Fibroblast of lung (primary cell): ENCODE measurements at regions not wholly inside any gene's neighbourhood (a gene's known extent, or its start where the extent isn't known, plus 50 kb on each side); places are given as distances from the start of the nearest gene placed in this dataset.

ENCODE experiments used
- DNase-seq, 2 donors: peaks; one replicate each; pipeline versions ENCODE4 v3.0.0 to v3.0.0-alpha.2; 2010; ENCODE audit warnings: low read depth in 2 of 2
- H2AFZ ChIP-seq: 2 replicates; pipeline ENCODE4 v1.5.1; 2012; ENCODE audit warnings: low read length, control low read depth, inconsistent platforms
- H3K27ac ChIP-seq: 2 replicates; pipeline ENCODE4 v1.5.1; 2011; ENCODE audit warnings: low read length, control low read depth; ENCODE audit not compliant: insufficient read depth
- H3K27me3 ChIP-seq: 2 replicates; pipeline ENCODE4 v1.5.1; 2011; ENCODE audit warnings: mild to moderate bottlenecking, low read length; ENCODE audit not compliant: control insufficient read depth, insufficient read depth
- H3K36me3 ChIP-seq: 2 replicates; pipeline ENCODE4 v1.5.1; 2011; ENCODE audit warnings: low read length; ENCODE audit not compliant: control insufficient read depth, insufficient read depth
- H3K4me1 ChIP-seq: 2 replicates; pipeline ENCODE4 v1.5.1; 2011; ENCODE audit warnings: low read length; ENCODE audit not compliant: control insufficient read depth, insufficient read depth; ENCODE audit errors: extremely low read depth
- H3K4me2 ChIP-seq: 2 replicates; pipeline ENCODE4 v1.5.1; 2011; ENCODE audit warnings: low read length, control low read depth; ENCODE audit not compliant: insufficient read depth; ENCODE audit errors: extremely low read depth
- H3K4me3 ChIP-seq, 4 experiments: fragments of 200-600 bp in 1 of 4; sonication (generic) in 1 of 4; replicated peaks in 1 of 4; 2 replicates each; pipeline ENCODE4 v1.5.1; 2011 to 2016; ENCODE audit warnings: low read length in 4 of 4, low read depth in 3 of 4, mild to moderate bottlenecking in 3 of 4, control low read depth in 2 of 4, inconsistent platforms in 1 of 4, mixed read lengths in 1 of 4; ENCODE audit not compliant: insufficient read depth in 1 of 4; ENCODE audit errors: control extremely low read depth in 1 of 4
- H3K79me2 ChIP-seq: 2 replicates; pipeline ENCODE4 v1.5.1; 2012; ENCODE audit warnings: mild to moderate bottlenecking, low read length, inconsistent platforms; ENCODE audit not compliant: control insufficient read depth, insufficient read depth
- H3K9ac ChIP-seq: 2 replicates; pipeline ENCODE4 v1.5.1; 2011; ENCODE audit warnings: mild to moderate bottlenecking, low read length, control low read depth; ENCODE audit not compliant: insufficient read depth
- H3K9me3 ChIP-seq: 2 replicates; pipeline ENCODE4 v1.5.1; 2012; ENCODE audit warnings: low read depth, low read length; ENCODE audit not compliant: control insufficient read depth, insufficient read depth
- H4K20me1 ChIP-seq: 2 replicates; pipeline ENCODE4 v1.5.1; 2011; ENCODE audit warnings: low read length; ENCODE audit not compliant: control insufficient read depth, insufficient read depth; ENCODE audit errors: extremely low read depth
- CTCF ChIP-seq, 2 donors: IDR thresholded peaks in 1 of 2; conservative IDR thresholded peaks in 1 of 2; 1 replicate in 1 of 2; 2 replicates in 1 of 2; pipeline ENCODE4 v1.5.1; 2011 to 2012; ENCODE audit warnings: low read length in 2 of 2, control low read depth in 1 of 2, inconsistent platforms in 1 of 2, low read depth in 1 of 2, mild to moderate bottlenecking in 1 of 2
- EZH2 ChIP-seq: IDR thresholded peaks from 2 replicates; pipeline ENCODE4 v1.5.1; 2012; ENCODE audit warnings: low read length, control low read depth, mild to moderate bottlenecking; ENCODE audit errors: missing control alignments

- TF ChIP-seq EZH2 (no peak), CTCF (conservative IDR thresholded peaks at IDR 0.05 in 1 of 2, IDR thresholded peaks at IDR 0.05 in 1 of 2; ENCODE audit: low read depth in 1 of 2, low read length in 2 of 2) (no peak)
- no peak overlapping the region for H3K27ac ChIP-seq
Observed at GRCh38 chrX:95383778-95384177, 1300.9 kb upstream of the DIAPH2 start.

GRCh38 chrX:95427389-95427788 is 1257.3 kb upstream of the DIAPH2 start:
- Histone ChIP-seq H2AFZ (no peak overlapping the region), H3K4me2 (no peak overlapping the region), H3K36me3 (no peaks in the 10 kb centered on the region), H3K4me1 (no peaks in the 10 kb centered on the region), H3K9me3 (no peaks in the 10 kb centered on the region), H3K9ac (no peak overlapping the region), H4K20me1 (no peaks in the 10 kb centered on the region), H3K27me3 (no peaks in the 10 kb centered on the region), H3K4me3 (no peak overlapping the region), H3K79me2 (no peaks in the 10 kb centered on the region), H3K27ac (no peak overlapping the region)
- no peak for TF ChIP-seq EZH2
- no peak for TF ChIP-seq CTCF (conservative IDR thresholded peaks at IDR 0.05 in 1 of 2, IDR thresholded peaks at IDR 0.05 in 1 of 2; ENCODE audit: low read depth in 1 of 2, low read length in 2 of 2)
- peak in 1 of 2 donors; percentile 20 for DNase-seq

More at GRCh38 chrX:95383778-95384177, 1300.9 kb upstream of the DIAPH2 start:
- Histone ChIP-seq H3K4me3 (no peak overlapping the region), H3K36me3 (no peaks in the 10 kb centered on the region), H3K79me2 (no peaks in the 10 kb centered on the region), H3K9ac (no peak overlapping the region), H3K27me3 (no peaks in the 10 kb centered on the region), H2AFZ (no peak overlapping the region), H3K4me1 (no peaks in the 10 kb centered on the region), H3K9me3 (no peaks in the 10 kb centered on the region), H3K4me2 (no peak overlapping the region), H4K20me1 (no peaks in the 10 kb centered on the region)
- DNase-seq, result no peak

- Histone ChIP-seq H2AFZ (no peak overlapping the region), H3K4me2 (no peak overlapping the region), H3K79me2 (no peaks in the 10 kb centered on the region), H3K27me3 (no peaks in the 10 kb centered on the region), H3K9ac (no peak overlapping the region), H3K4me3 (no peak overlapping the region), H3K4me1 (no peaks in the 10 kb centered on the region), H3K9me3 (no peaks in the 10 kb centered on the region), H3K36me3 (no peaks in the 10 kb centered on the region), H3K27ac (no peak overlapping the region), H4K20me1 (no peaks in the 10 kb centered on the region)
- DNase-seq, result no peak
- TF ChIP-seq EZH2 (no peak), CTCF (conservative IDR thresholded peaks at IDR 0.05 in 1 of 2, IDR thresholded peaks at IDR 0.05 in 1 of 2; ENCODE audit: low read depth in 1 of 2, low read length in 2 of 2) (no peak)
Observed at GRCh38 chrX:95435198-95435597, 1249.4 kb upstream of the DIAPH2 start.
